ENCODE measurements at regions not wholly inside any gene's neighbourhood (a gene's known extent, or its start where the extent isn't known, plus 50 kb on each side); places are given as distances from the start of the nearest gene placed in this dataset.
A peak's percentile ranks its signal among the peaks of the same experiment; 100 is the strongest.

- Histone ChIP-seq H3K4me2 (ENCODE audit: low read depth, low read length) (no peak overlapping the region; the same call in 1 of the 2 replicates), H2AFZ (replicated peaks; ENCODE audit: low read length, poor library complexity) (no peak overlapping the region)
- CTCF ChIA-PET, result no interaction called here
Observed at GRCh38 chr15:70319466-70319865, 221.7 kb upstream of the TLE3 start.

More at GRCh38 chr15:70319466-70319865, 221.7 kb upstream of the TLE3 start:
- Histone ChIP-seq H3K4me3 (ENCODE audit: insufficient read depth, low read depth, low read length) (no peak overlapping the region), H2BK20ac (ENCODE audit: low read depth, low read length) (no peak overlapping the region), H2AK5ac (ENCODE audit: low read depth, low read length) (no peak overlapping the region), H4K8ac (ENCODE audit: low read depth in 2 of 2, low read length in 2 of 2) (no peak overlapping the region), H4K20me1 (ENCODE audit: insufficient read depth, low read length) (no peaks in the 10 kb centered on the region), H3K36me3 (ENCODE audit: control insufficient read depth, insufficient read depth, low read length) (no peaks in the 10 kb centered on the region), H3K4me1 (ENCODE audit: control insufficient read depth, insufficient read depth, low read length) (peaks cover 20% of the 10 kb centered on the region; the same call in 1 of the 2 replicates), H2AK9ac (replicated peaks; ENCODE audit: low read depth, low read length, poor library complexity) (no peak overlapping the region), H3K9me3 (ENCODE audit: control insufficient read depth, insufficient read depth, low read length) (no peaks in the 10 kb centered on the region; the same call in 1 of the 2 replicates), H3K23ac (ENCODE audit: low read depth, low read length) (no peak overlapping the region), H4K91ac (ENCODE audit: insufficient read depth, low read depth, low read length) (no peak overlapping the region), H2BK120ac (ENCODE audit: low read depth, low read length) (no peak overlapping the region), H3K27me3 (ENCODE audit: control insufficient read depth, insufficient read depth, low read length) (peaks cover 31% of the 10 kb centered on the region), H3K9ac (ENCODE audit: low read depth, low read length) (no peak overlapping the region; the same call in 1 of the 2 replicates), H3K18ac (ENCODE audit: low read depth, low read length) (peak overlapping the region; percentile 2; the same call in 1 of the 2 replicates), H3K4ac (ENCODE audit: low read depth, low read length) (no peak overlapping the region), H4K5ac (ENCODE audit: low read depth, low read length) (peak overlapping the region; percentile 5; the same call in 1 of the 2 replicates), H3K27ac (ENCODE audit: insufficient read depth, low read length) (peak overlapping the region; percentile 56; the same call in 1 of the 2 replicates), H3K79me1 (ENCODE audit: low read depth in 1 of 2, low read length in 2 of 2) (no peaks in the 10 kb centered on the region), H2BK5ac (ENCODE audit: low read depth, low read length, poor library complexity, severe bottlenecking) (no peak overlapping the region), H2BK15ac (ENCODE audit: low read depth, low read length) (no peak overlapping the region), H3K9me1 (ENCODE audit: insufficient read depth, low read length) (no peaks in the 10 kb centered on the region), H3K56ac (ENCODE audit: extremely low read depth, insufficient read depth, low read length) (no peak overlapping the region), H3K14ac (replicated peaks; ENCODE audit: low read depth, low read length) (no peak overlapping the region)
- dilution Hi-C loops (cut with HindIII; ENCODE audit: low sequenced_read_pairs, unreplicated experiment), result no loop called here
- BruUV-seq (replicated peaks), result no TSS peak
- TF ChIP-seq FOS (IDR thresholded peaks at IDR 0.05; ENCODE audit: low read depth, low read length), result no peak
- TF ChIP-seq RAD21 (IDR thresholded peaks at IDR 0.05; ENCODE audit: low read length), result no peak
- no peak for TF ChIP-seq RFX5 (IDR thresholded peaks at IDR 0.05; ENCODE audit: low read depth, low read length)
- TF ChIP-seq CHD1 (IDR thresholded peaks at IDR 0.05; ENCODE audit: low read depth, low read length), result no peak
- no peak for TF ChIP-seq MAZ (IDR thresholded peaks at IDR 0.05; ENCODE audit: borderline replicate concordance, low read depth, low read length)
- no peak for TF ChIP-seq CTCF (conservative IDR thresholded peaks at IDR 0.05; ENCODE audit: low read depth, low read length)
- TF ChIP-seq CEBPB (IDR thresholded peaks at IDR 0.05; ENCODE audit: low read depth, low read length), result no peak
- TF ChIP-seq SMC3 (IDR thresholded peaks at IDR 0.05; ENCODE audit: low read depth, low read length), result no peak
- no peak for TF ChIP-seq USF2 (IDR thresholded peaks at IDR 0.05; ENCODE audit: low read depth, low read length)
- no peak for TF ChIP-seq MXI1 (IDR thresholded peaks at IDR 0.05; ENCODE audit: borderline replicate concordance, low read depth, low read length)
- TF ChIP-seq NFE2L2 (IDR thresholded peaks at IDR 0.05; ENCODE audit: low read depth, low read length), result no peak
- TF ChIP-seq MAFK (IDR thresholded peaks at IDR 0.05; ENCODE audit: low read depth, low read length), result no peak
- no peak for TF ChIP-seq BHLHE40 (IDR thresholded peaks at IDR 0.05; ENCODE audit: low read depth, low read length)
- no peak for TF ChIP-seq POLR2A (IDR thresholded peaks at IDR 0.05; ENCODE audit: low read depth, low read length)
- no peak for TF ChIP-seq ELK1 (IDR thresholded peaks at IDR 0.05; ENCODE audit: borderline replicate concordance, low read depth, low read length)
- in situ Hi-C loops (cut with MboI; ENCODE audit: low sequenced_read_pairs), result no loop called here
- ATAC-seq (ENCODE audit: low read depth), result no peak
- no CpG with 5 or more reads among the region's 4 CpGs for WGBS, 2 experiments (ENCODE audit: extremely low coverage in 2 of 2, insufficient read length in 1 of 2)
- POLR2A ChIA-PET (ENCODE audit: unreplicated experiment), result no interaction called here
- intact Hi-C loops (cut with micrococcal nuclease), result no loop called here
- no peak for DNase-seq
